Endothelial cell of umbilical vein (primary cell): ENCODE measurements at regions not wholly inside any gene's neighbourhood (a gene's known extent, or its start where the extent isn't known, plus 50 kb on each side); places are given as distances from the start of the nearest gene placed in this dataset.

Source experiments
- MYC ChIP-seq: IDR thresholded peaks from one replicate; pipeline ENCODE4 v1.6.1; 2011; ENCODE audit warnings: mild to moderate bottlenecking, low read depth, low read length
- POLR2AphosphoS5 ChIP-seq: IDR thresholded peaks from 2 replicates; pipeline ENCODE4 v1.6.1; 2012; ENCODE audit warnings: low read depth, mild to moderate bottlenecking, control low read depth, low read length, moderate library complexity; ENCODE audit not compliant: insufficient read depth
- TF ChIP-seq, protein P1 (sequence below), 2 donors: IDR thresholded peaks; 1 replicate in 1 of 2; 2 replicates in 1 of 2; pipeline ENCODE4 v1.5.1; 2011; ENCODE audit warnings: low read length in 2 of 2, mild to moderate bottlenecking in 2 of 2, moderate library complexity in 2 of 2, control low read depth in 1 of 2, inconsistent platforms in 1 of 2, low read depth in 1 of 2; ENCODE audit not compliant: insufficient read depth in 1 of 2; ENCODE audit errors: extremely low read depth in 1 of 2

DNA sequence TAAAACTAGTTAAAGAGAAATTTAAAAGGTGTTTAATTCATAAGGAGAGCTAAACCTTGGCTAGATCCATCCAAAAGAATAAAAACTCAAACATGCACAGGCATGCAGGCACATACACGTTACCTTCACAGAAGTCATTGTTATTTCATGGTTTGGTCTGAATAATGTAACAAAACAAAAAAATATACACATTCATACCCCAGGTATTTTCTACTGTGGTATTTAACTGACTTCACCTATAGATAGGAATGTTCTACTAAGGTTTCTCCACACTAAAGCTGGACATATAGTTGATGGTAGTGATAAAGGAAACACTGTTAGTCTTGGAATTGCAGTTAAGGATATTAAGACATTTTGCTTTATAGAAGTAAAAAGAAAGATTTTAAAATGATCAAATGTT is 283.6 kb upstream of the PCDH10 start:
- TF ChIP-seq, protein P1, sequence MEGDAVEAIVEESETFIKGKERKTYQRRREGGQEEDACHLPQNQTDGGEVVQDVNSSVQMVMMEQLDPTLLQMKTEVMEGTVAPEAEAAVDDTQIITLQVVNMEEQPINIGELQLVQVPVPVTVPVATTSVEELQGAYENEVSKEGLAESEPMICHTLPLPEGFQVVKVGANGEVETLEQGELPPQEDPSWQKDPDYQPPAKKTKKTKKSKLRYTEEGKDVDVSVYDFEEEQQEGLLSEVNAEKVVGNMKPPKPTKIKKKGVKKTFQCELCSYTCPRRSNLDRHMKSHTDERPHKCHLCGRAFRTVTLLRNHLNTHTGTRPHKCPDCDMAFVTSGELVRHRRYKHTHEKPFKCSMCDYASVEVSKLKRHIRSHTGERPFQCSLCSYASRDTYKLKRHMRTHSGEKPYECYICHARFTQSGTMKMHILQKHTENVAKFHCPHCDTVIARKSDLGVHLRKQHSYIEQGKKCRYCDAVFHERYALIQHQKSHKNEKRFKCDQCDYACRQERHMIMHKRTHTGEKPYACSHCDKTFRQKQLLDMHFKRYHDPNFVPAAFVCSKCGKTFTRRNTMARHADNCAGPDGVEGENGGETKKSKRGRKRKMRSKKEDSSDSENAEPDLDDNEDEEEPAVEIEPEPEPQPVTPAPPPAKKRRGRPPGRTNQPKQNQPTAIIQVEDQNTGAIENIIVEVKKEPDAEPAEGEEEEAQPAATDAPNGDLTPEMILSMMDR (IDR thresholded peaks at IDR 0.05; ENCODE audit: extremely low read depth in 1 of 2, insufficient read depth in 1 of 2, low read depth in 1 of 2, low read length in 2 of 2) = no peak
- TF ChIP-seq MYC (no peak), POLR2AphosphoS5 (no peak)
